ENCODE measurements at regions not wholly inside any gene's neighbourhood (a gene's known extent, or its start where the extent isn't known, plus 50 kb on each side); places are given as distances from the start of the nearest gene placed in this dataset.
"Not testable (repeated sequence)": the region's sequence is repeated elsewhere in the genome, so short reads cannot be mapped to it uniquely, and the experiment has no call there.

GRCh38 chr4:24209131-24209530 lies 319.3 kb upstream of the PPARGC1A start:
- DNase-seq (ENCODE audit: low read depth in 2 of 2) = no peak

- no peak for DNase-seq (ENCODE audit: low read depth in 2 of 2)
Observed at GRCh38 chr4:24208691-24209090, 318.8 kb upstream of the PPARGC1A start.

- DNase-seq (ENCODE audit: low read depth in 2 of 2) = not testable (repeated sequence)
Observed at GRCh38 chr4:24204708-24205107, 314.9 kb upstream of the PPARGC1A start.

- no peak for DNase-seq (ENCODE audit: low read depth in 2 of 2)
Observed at GRCh38 chr4:24203926-24204325, 314.1 kb upstream of the PPARGC1A start.

GRCh38 chr4:24202579-24202978 lies 312.7 kb upstream of the PPARGC1A start:
- DNase-seq (ENCODE audit: low read depth in 2 of 2) = no peak

GRCh38 chr4:24197955-24198354 lies 308.1 kb upstream of the PPARGC1A start:
- DNase-seq (ENCODE audit: low read depth in 2 of 2) = no peak

GRCh38 chr4:24196785-24197184 lies 306.9 kb upstream of the PPARGC1A start:
- no peak for DNase-seq (ENCODE audit: low read depth in 2 of 2)

GRCh38 chr4:24195991-24196736 lies 306.3 kb upstream of the PPARGC1A start:
- DNase-seq (ENCODE audit: low read depth in 2 of 2) = no peak

GRCh38 chr4:24192018-24192641 lies 302.3 kb upstream of the PPARGC1A start:
- no peak for DNase-seq (ENCODE audit: low read depth in 2 of 2)

- DNase-seq (ENCODE audit: low read depth in 2 of 2) = no peak
Observed at GRCh38 chr4:24190761-24191695, 301.2 kb upstream of the PPARGC1A start.

- DNase-seq (ENCODE audit: low read depth in 2 of 2) = no peak
Observed at GRCh38 chr4:24188459-24188858, 298.6 kb upstream of the PPARGC1A start.

GRCh38 chr4:24186466-24186865 lies 296.6 kb upstream of the PPARGC1A start:
- DNase-seq (ENCODE audit: low read depth in 2 of 2) = no peak

GRCh38 chr4:24181005-24181404 lies 291.2 kb upstream of the PPARGC1A start:
- no peak for DNase-seq (ENCODE audit: low read depth in 2 of 2)

- no peak for DNase-seq (ENCODE audit: low read depth in 2 of 2)
Observed at GRCh38 chr4:24180586-24180985, 290.7 kb upstream of the PPARGC1A start.

GRCh38 chr4:24179201-24179840 lies 289.5 kb upstream of the PPARGC1A start:
- DNase-seq (ENCODE audit: low read depth in 2 of 2) = no peak

- DNase-seq (ENCODE audit: low read depth in 2 of 2) = not testable (repeated sequence)
Observed at GRCh38 chr4:24177443-24177842, 287.6 kb upstream of the PPARGC1A start.

- no peak for DNase-seq (ENCODE audit: low read depth in 2 of 2)
Observed at GRCh38 chr4:24175707-24176106, 285.9 kb upstream of the PPARGC1A start.

GRCh38 chr4:24174602-24175001 lies 284.8 kb upstream of the PPARGC1A start:
- DNase-seq (ENCODE audit: low read depth in 2 of 2) = no peak

- DNase-seq (ENCODE audit: low read depth in 2 of 2) = no peak
Observed at GRCh38 chr4:24172406-24172805, 282.6 kb upstream of the PPARGC1A start.

- DNase-seq (ENCODE audit: low read depth in 2 of 2) = no peak
Observed at GRCh38 chr4:24169956-24170355, 280.1 kb upstream of the PPARGC1A start.

- no peak for DNase-seq (ENCODE audit: low read depth in 2 of 2)
Observed at GRCh38 chr4:24168658-24169057, 278.8 kb upstream of the PPARGC1A start.

GRCh38 chr4:24166501-24166900 lies 276.7 kb upstream of the PPARGC1A start:
- DNase-seq (ENCODE audit: low read depth in 2 of 2) = no peak

Measured in stimulated activated CD8-positive, alpha-beta memory T cell treated with anti-CD3 and anti-CD28 coated beads, Interleukin-15, amount 100 ng/mL, for 4 hours (primary cell).